HL-60 (cell line): ENCODE measurements at regions not wholly inside any gene's neighbourhood (a gene's known extent, or its start where the extent isn't known, plus 50 kb on each side); places are given as distances from the start of the nearest gene placed in this dataset.

Source experiments
- DNase-seq, 2 experiments: peaks; one replicate each; pipeline ENCODE4 v3.0.0-alpha.2; 2010 to 2020; ENCODE audit warnings: low read depth in 1 of 2, low spot score in 1 of 2
- H3K27ac ChIP-seq: fragments of 250-450 bp; sonication (Bioruptor Pico); replicated peaks from 2 replicates; pipeline ENCODE4 v1.5.1; 2020; ENCODE audit warnings: mild to moderate bottlenecking, moderate library complexity
- H3K27me3 ChIP-seq: fragments of 250-450 bp; sonication (Bioruptor Pico); 2 replicates; pipeline ENCODE4 v1.5.1; 2021; ENCODE audit warnings: mild to moderate bottlenecking, moderate library complexity; ENCODE audit not compliant: insufficient read depth, poor library complexity, severe bottlenecking
- H3K4me3 ChIP-seq: replicated peaks from 2 replicates; pipeline ENCODE4 v1.5.1; 2011; ENCODE audit warnings: mild to moderate bottlenecking, control low read depth, low read length; ENCODE audit not compliant: insufficient read depth
- CTCF ChIP-seq: IDR thresholded peaks from one replicate; pipeline ENCODE4 v1.5.1; 2011; ENCODE audit warnings: low read length, control low read depth, inconsistent platforms; ENCODE audit not compliant: insufficient read depth
- GABPA ChIP-seq: IDR thresholded peaks from 2 replicates; pipeline ENCODE4 v1.6.1; 2012; ENCODE audit warnings: low read depth
- POLR2AphosphoS5 ChIP-seq: IDR thresholded peaks from 2 replicates; pipeline ENCODE4 v1.6.1; 2012; ENCODE audit warnings: low read depth
- REST ChIP-seq: IDR thresholded peaks from 2 replicates; pipeline ENCODE4 v1.6.1; 2012; ENCODE audit warnings: low read depth; ENCODE audit not compliant: insufficient replicate concordance
- SPI1 ChIP-seq: IDR thresholded peaks from 2 replicates; pipeline ENCODE4 v1.6.1; 2012; ENCODE audit warnings: low read depth, mild to moderate bottlenecking, borderline replicate concordance

- no peak for DNase-seq
- H3K4me3 ChIP-seq: no peak overlapping the region
- TF ChIP-seq REST: no peak
- TF ChIP-seq POLR2AphosphoS5: no peak
- no peak for TF ChIP-seq GABPA
- no peak for TF ChIP-seq CTCF
- TF ChIP-seq SPI1: no peak
- no peaks in the 10 kb centered on the region for H3K27me3 ChIP-seq
- H3K27ac ChIP-seq: no peak overlapping the region
Observed at GRCh38 chr6:141326426-141326825, 806.3 kb upstream of the GJE1 start.

GRCh38 chr6:141321493-141322347 lies 811.0 kb upstream of the GJE1 start:
- H3K27ac ChIP-seq: no peak overlapping the region
- no peaks in the 10 kb centered on the region for H3K27me3 ChIP-seq
- TF ChIP-seq GABPA (no peak), REST (no peak), CTCF (no peak), SPI1 (no peak), POLR2AphosphoS5 (no peak)
- no peak overlapping the region for H3K4me3 ChIP-seq
- DNase-seq: no peak

GRCh38 chr6:141316236-141316635 lies 816.5 kb upstream of the GJE1 start:
- no peak for DNase-seq
- TF ChIP-seq REST (no peak), CTCF (no peak), GABPA (no peak), POLR2AphosphoS5 (no peak), SPI1 (no peak)
- Histone ChIP-seq H3K27ac (no peak overlapping the region), H3K27me3 (no peaks in the 10 kb centered on the region), H3K4me3 (no peak overlapping the region)
